ENCODE measurements at regions not wholly inside any gene's neighbourhood (a gene's known extent, or its start where the extent isn't known, plus 50 kb on each side); places are given as distances from the start of the nearest gene placed in this dataset.

GRCh38 chr2:12428324-12428723 lies 288.4 kb upstream of the TRIB2 start:
- no peak overlapping the region for H3K9ac ChIP-seq
- no peak overlapping the region for H3K27ac ChIP-seq
- H3K4me1 ChIP-seq: peaks cover 14% of the 10 kb centered on the region
- TF ChIP-seq EZH2 (IDR thresholded peaks at IDR 0.05) (no peak), EZH2phosphoT487 (IDR thresholded peaks at IDR 0.05) (no peak), CTCF (IDR thresholded peaks at IDR 0.05) (no peak)
- no peaks in the 10 kb centered on the region for H3F3A ChIP-seq (ENCODE audit: low read depth)
- no peak overlapping the region for H2AFZ ChIP-seq (replicated peaks)
- no peaks in the 10 kb centered on the region for H3K27me3 ChIP-seq
- H3K4me3 ChIP-seq: no peak overlapping the region
- H3K4me2 ChIP-seq: no peak overlapping the region
- H3K79me2 ChIP-seq (ENCODE audit: low read depth): no peaks in the 10 kb centered on the region
- Mint-ChIP-seq H3K27me3 (ENCODE audit: insufficient read depth, low read depth) (peaks cover 4% of the 10 kb centered on the region), H3K9me3 (no peaks in the 10 kb centered on the region), H3K4me3 (no peak overlapping the region), H3K4me1 (peaks cover 21% of the 10 kb centered on the region), H3K36me3 (no peaks in the 10 kb centered on the region), H3K27ac (peak overlapping the region; percentile 31)
- H3K36me3 ChIP-seq: no peaks in the 10 kb centered on the region
- no peaks in the 10 kb centered on the region for H4K20me1 ChIP-seq (ENCODE audit: low read depth)
- peak; percentile 20 for DNase-seq (ENCODE audit: low spot score)
- H3K9me3 ChIP-seq (ENCODE audit: low read depth): no peaks in the 10 kb centered on the region

- Histone ChIP-seq H3F3A (ENCODE audit: low read depth) (no peaks in the 10 kb centered on the region), H2AFZ (replicated peaks) (no peak overlapping the region), H3K4me2 (no peak overlapping the region), H3K79me2 (ENCODE audit: low read depth) (no peaks in the 10 kb centered on the region), H3K36me3 (no peaks in the 10 kb centered on the region), H4K20me1 (ENCODE audit: low read depth) (no peaks in the 10 kb centered on the region), H3K4me1 (peaks cover 14% of the 10 kb centered on the region), H3K4me3 (no peak overlapping the region), H3K9ac (no peak overlapping the region), H3K27ac (no peak overlapping the region), H3K9me3 (ENCODE audit: low read depth) (no peaks in the 10 kb centered on the region), H3K27me3 (no peaks in the 10 kb centered on the region)
- Mint-ChIP-seq H3K9me3 (no peaks in the 10 kb centered on the region), H3K4me3 (no peak overlapping the region), H3K36me3 (no peaks in the 10 kb centered on the region), H3K27me3 (ENCODE audit: insufficient read depth, low read depth) (peaks cover 4% of the 10 kb centered on the region), H3K27ac (peak overlapping the region; percentile 31), H3K4me1 (peaks cover 21% of the 10 kb centered on the region)
- DNase-seq (ENCODE audit: low spot score): no peak
- no peak for TF ChIP-seq CTCF (IDR thresholded peaks at IDR 0.05)
Measured at GRCh38 chr2:12428786-12429185, 287.9 kb upstream of the TRIB2 start.

GRCh38 chr2:12429779-12430406 lies 286.8 kb upstream of the TRIB2 start:
- Histone ChIP-seq H3K79me2 (ENCODE audit: low read depth) (no peaks in the 10 kb centered on the region), H3K9me3 (ENCODE audit: low read depth) (no peaks in the 10 kb centered on the region), H2AFZ (replicated peaks) (no peak overlapping the region), H3F3A (ENCODE audit: low read depth) (no peaks in the 10 kb centered on the region), H3K4me1 (peaks cover 14% of the 10 kb centered on the region), H3K27me3 (no peaks in the 10 kb centered on the region), H3K4me2 (no peak overlapping the region), H3K4me3 (no peak overlapping the region), H4K20me1 (ENCODE audit: low read depth) (no peaks in the 10 kb centered on the region), H3K9ac (no peak overlapping the region), H3K27ac (no peak overlapping the region), H3K36me3 (no peaks in the 10 kb centered on the region)
- H3K27ac Mint-ChIP-seq: no peak overlapping the region
- H3K4me3 Mint-ChIP-seq: no peak overlapping the region
- no peaks in the 10 kb centered on the region for H3K9me3 Mint-ChIP-seq
- TF ChIP-seq CTCF (IDR thresholded peaks at IDR 0.05): no peak
- TF ChIP-seq EZH2 (IDR thresholded peaks at IDR 0.05): no peak
- no peak for TF ChIP-seq EZH2phosphoT487 (IDR thresholded peaks at IDR 0.05)
- DNase-seq (ENCODE audit: low spot score): no peak
- H3K36me3 Mint-ChIP-seq: no peaks in the 10 kb centered on the region
- peaks cover 21% of the 10 kb centered on the region for H3K4me1 Mint-ChIP-seq
- peaks cover 4% of the 10 kb centered on the region for H3K27me3 Mint-ChIP-seq (ENCODE audit: insufficient read depth, low read depth)
